HG02943 (cell line): ENCODE measurements at regions not wholly inside any gene's neighbourhood (a gene's known extent, or its start where the extent isn't known, plus 50 kb on each side); places are given as distances from the start of the nearest gene placed in this dataset.

Source experiments
- ATAC-seq: cut with Tn5 transposase; IDR thresholded peaks from one replicate; pipeline ENCODE4 v1.9.1; 2021; ENCODE audit warnings: mild to moderate bottlenecking, low read depth, moderate library complexity; ENCODE audit not compliant: unreplicated experiment

DNA sequence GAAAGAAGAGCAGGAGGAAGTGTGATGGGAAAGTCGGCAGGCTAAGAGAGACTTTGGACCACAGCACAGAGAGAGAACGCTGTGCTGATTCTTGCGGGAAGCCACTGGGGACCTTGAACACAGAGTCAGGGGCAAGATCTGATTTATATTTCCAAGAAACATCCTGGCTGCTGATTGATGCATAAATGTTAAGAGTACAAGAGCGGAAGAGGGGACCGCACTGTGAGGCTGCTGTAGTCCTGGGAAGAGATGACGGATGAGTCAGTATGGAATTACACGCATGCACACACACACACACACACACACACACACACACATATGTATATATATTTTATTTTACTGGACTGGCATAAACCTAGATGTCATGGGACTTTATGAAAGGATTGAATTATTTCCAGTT lies 865.6 kb upstream of the ID2 start:
- ATAC-seq, result no peak

DNA sequence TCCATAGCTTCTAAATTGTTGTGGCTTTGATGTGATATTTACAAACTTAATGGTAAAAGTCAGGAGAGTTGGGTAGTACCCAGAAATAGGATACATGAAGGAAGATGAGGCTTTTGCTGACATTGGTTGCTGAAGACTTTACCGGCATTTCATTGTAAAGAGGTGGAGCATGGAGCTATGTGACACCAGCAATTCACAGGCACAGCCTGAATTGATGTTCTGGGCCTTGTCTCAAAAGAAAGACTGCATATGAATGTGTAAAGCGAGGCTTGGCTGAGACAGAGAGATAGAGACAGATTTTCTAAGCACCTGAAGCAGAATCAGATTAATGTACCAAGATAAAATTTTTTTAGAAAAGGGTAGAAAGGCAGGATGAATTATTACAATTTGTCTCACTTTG lies 864.9 kb upstream of the ID2 start:
- no peak for ATAC-seq

DNA sequence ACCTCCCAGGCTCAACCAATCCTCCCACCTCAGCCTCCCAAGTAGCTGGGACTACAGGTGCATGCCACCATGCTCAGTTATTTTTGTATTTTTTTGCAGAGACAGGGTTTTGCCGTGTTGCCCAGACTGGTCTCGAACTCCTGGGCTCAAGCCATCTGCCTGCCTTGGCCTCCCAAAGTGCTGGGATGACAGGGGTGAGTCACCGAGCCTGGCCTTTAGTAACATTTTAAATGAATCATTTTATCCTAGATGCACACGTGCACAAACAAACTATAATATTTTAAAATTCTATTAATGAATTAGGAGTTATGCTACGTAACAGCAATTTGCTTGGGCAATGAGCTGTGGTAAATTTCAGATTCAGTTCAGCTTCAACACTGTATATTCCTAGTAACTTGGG lies 862.5 kb upstream of the ID2 start:
- no peak for ATAC-seq

DNA sequence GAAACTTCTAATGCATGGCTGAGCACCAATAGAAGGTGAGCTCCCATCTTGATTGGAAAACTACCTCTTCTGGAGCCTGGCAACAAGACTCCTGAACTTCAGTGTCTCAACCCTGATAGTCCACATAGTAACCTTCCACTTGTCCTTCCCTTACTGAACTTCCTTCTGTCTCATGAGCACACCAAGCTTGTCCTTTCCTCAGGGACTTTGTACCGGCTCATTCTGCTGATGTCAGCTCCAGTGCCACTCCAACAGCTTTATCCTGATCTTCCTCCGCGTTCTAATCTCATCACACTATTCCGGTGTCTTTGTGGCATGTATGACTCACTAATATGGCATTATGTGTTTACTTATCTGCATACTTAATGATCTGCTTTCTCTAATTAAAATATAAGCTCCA lies 862.0 kb upstream of the ID2 start:
- no peak for ATAC-seq

DNA sequence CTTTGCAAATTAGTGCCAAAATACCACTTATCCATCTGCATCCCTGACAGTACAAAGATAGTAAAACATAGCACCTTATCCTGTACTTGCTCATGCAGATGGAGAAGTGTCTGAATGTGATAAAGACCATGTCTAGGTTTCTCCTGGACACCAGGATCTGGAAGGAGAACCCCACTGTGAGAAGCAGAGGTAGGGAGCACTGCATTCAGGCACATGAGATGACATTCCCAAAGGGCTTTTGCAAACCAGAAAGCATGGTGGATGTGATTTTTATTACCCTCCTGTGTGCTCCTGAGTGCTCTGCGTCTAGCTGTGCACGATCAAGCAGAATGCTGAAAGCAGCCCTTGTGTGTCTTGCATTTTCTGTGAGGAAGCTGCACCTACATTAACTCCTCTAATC lies 857.6 kb upstream of the ID2 start:
- ATAC-seq, result no peak

DNA sequence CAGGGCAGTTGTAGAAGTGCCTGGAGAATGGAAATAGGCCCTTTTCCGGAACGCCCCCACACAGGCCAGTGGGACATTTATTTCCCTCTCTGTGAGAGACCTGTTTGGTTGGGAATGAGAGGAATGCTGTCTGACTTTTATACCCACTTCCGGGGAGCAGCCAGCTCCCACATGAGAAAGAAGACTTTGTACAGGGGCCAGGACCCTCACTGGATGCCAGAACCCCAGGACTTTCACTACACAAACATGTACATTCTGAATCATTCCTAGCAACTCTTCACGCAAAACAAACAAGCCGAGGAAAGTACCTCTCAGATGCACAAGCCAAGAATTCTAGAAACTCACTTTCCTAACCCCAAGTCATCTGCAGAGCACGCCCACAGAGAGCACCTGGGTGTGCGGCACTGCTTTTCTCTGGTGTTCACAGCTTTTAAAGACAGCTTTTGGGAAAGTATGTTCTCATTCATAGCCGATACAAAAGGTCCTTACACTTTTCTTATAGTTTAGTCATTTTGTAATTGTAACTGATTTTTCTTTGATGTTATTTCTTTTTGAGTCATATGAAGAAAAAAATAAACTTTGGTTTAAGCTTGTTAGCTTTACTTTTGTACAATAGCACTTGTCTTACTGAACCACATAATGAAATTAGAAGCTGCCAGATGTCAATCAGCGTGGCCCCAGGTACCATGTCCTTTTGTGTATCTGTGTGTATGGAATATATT lies 856.1 kb upstream of the ID2 start:
- no peak for ATAC-seq

DNA sequence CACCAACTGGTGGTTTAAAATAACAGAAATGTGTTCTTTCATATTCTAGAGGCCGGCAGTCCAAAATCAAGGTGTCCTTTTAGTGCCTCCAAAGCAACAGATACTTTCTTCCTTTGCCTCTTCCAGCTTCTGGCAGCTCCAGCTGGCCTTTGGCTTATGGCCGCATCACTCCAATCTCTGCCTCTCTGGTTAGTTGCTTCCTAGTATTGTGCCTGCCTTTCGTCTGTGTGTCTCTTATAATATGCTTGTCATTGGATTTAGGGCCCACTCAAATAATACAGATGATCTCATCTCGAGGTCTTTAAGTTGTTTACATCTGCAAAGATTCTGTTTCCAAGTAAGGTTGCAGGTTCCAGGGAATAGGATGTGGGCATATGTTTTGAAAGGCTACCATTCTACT lies 855.2 kb upstream of the ID2 start:
- ATAC-seq, result no peak

DNA sequence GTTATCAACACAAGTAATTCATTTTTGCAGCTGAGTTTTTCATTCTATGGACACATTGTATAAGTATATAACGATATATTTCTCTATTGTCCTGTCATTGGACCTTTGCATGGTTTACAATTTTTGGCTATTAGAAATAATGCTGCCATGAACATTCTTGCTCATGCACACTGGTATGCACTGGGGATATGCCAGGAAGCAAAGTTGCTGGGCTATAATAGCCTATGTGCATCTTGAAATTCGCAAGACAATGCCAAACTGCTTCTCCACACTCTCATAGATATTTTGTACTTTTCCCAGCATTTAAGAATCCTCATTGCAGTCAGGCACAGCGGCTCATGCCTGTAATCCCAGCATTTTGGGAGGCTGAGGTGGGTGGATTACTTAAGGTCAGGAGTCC lies 852.6 kb upstream of the ID2 start:
- ATAC-seq, result no peak

DNA sequence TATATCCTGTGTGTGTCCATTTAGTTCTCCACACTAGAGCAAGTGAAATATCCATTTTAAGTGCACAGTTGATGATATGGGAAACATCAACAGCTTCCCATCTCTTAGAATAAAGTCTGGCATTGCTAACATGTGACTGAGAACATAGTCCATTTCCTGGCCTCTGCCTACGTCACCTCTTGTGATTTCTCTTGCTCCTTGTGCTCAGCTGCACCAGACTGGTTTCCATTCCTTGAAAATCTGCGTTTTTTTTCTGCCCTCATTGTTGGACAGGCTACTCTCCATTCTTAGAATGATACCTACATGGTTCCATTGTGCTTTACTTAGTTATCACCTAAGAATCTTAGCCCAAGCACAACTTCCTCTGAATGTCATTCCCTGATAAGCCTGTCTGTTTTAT lies 851.2 kb upstream of the ID2 start:
- no peak for ATAC-seq

DNA sequence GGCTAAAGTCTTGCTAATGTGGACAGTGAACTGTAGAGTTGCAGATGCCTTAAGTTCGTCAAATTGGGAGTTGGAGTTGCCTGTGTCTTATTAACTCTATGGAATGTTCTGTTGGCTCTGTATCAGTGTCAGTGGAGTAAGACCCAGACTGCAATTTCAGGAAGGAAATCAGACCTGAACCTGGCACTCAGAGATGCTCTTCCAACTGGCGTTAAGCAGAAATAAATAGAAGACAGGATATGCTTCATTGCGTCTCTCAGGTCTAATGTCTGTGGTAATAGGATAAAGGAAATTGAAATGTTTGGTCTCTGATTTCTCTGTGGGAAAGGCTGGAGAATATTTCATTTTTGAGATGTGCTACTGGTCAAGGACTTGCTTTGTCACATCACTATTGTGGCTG lies 846.7 kb upstream of the ID2 start:
- ATAC-seq, result no peak

DNA sequence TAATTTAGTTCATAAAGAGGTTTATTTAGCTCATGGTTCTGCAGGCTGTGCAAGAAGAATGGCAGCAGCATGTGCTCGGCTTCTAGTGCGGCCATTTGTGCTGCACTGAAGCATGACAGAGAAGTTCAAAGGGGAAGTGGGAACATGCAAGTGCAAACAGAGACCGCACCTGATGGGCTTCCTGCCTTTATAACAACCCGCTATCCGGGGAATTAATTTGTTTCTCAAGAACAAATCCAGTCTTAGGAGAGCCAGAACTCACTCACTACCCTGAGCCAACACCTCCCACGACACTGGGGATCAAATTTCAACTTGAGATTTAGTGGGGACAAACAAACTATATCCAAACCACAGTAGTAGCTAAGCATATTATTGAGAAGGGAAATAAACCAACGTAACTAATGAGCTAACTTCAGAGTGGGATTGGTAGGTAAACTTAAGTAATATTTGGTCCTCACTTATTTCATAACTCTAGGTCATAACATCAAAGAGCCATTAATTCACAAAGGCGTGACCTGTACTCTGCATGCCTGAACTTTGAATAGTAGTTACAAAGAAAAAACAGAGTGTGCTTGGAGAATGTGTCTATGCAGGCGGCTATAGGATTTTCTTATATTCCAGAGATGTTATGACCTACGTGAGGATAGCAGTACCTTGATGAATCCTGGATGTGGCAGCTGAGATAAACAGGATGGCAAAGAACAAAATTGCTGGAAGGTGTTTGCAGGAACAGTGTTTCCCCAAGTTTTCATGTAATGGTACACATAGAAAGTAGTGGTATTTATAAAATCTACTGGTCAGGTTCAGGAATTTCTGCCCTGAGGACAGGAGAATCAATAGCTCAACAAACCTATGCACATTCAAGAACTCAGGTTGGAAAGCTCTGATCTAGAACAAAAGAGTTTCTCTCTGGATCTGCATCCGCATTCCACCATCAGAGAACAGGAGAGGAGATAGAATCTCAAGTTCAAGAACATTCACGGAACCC lies 845.9 kb upstream of the ID2 start:
- no peak for ATAC-seq

DNA sequence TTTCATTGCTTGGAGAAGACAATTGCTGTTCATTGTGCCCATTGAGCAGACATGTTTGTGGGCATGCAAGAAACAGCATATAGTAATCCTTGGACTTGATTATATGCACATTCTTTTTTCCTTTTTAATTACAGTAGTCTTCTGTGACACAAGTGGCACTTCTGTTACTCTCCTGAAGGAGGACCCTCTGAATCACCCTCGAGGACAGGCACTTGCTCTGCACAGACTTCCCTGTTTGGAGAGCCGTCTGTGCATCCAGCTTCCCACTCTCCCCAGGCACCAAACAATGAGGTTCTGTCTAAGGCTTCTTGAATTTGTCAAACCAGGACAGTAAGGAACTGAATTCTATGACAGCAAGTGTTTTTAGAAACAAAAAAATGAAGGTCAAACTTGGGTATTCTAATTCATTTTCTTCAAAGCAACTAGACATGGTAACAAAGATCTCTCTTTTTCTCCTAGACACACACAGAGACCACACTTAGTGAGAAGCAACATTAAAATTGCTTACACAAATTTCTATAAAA lies 844.6 kb upstream of the ID2 start:
- no peak for ATAC-seq

DNA sequence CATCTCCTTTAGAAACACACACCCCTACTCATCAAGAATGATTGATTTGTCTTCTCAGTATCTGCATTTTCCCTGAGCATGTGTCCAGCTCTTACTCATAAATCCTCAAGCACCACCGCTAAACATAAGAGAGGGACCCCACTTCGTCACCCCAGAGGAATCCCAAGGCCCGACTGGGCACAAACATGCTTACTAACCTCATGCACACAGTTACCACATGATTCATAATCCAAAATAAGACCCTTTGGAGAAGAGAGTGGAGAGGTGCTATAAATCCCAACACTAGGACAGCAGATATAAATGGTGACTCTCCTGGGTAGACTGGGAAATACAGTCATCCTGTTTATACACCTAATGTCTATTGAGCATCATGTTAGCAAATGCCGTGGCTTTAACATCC lies 843.2 kb upstream of the ID2 start:
- no peak for ATAC-seq

DNA sequence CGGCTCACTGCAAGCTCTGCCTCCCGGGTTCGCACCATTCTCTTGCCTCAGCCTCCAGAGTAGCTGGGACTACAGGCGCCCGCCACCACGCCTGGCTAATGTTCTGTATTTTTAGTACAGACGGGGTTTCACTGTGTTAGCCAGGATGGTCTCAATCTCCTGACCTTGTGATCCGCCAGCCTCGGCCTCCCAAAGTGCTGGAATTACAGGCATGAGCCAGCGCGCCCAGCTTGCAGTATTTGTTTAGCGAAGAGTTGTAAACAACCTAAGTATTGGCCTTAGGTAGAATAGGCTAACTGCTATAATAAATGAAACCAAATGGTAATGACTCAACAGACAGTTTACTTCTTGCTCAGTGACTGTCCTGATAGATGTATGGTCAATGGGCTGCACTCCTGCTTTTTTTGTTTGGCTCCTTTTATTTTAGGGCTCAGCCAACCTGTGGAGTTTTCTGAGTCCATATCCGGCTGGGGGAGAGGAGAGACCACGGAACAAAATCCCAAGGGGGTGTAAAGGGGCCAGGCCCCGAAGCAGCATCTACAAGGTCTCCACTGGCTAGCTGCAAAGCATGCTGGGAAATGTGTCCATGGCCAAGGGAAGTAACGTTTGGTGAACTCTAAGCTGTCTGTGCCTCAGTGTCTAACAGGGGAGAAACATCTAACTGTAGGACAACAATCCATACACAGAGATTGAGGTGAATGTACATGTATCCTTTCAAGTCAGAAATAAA lies 841.0 kb upstream of the ID2 start:
- ATAC-seq, result no peak

DNA sequence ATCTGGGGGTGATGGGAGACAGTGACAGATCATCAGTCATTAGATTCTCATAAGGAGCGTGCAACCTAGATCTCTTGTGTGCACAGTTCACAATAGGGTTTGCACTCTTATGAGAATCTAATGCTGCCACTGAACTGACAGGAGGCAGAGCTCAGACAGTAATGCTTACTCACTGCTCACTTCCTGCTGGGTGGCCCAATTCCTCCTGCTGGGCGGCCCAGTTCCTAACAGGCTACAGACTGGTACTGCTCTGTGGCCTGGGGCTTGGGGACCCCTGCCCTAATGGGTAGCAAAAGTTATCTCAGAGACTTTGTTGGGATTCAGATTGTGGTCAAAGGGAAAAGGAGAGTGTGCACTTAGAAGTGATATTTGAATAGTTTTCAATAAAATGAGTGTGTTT lies 840.1 kb upstream of the ID2 start:
- no peak for ATAC-seq

DNA sequence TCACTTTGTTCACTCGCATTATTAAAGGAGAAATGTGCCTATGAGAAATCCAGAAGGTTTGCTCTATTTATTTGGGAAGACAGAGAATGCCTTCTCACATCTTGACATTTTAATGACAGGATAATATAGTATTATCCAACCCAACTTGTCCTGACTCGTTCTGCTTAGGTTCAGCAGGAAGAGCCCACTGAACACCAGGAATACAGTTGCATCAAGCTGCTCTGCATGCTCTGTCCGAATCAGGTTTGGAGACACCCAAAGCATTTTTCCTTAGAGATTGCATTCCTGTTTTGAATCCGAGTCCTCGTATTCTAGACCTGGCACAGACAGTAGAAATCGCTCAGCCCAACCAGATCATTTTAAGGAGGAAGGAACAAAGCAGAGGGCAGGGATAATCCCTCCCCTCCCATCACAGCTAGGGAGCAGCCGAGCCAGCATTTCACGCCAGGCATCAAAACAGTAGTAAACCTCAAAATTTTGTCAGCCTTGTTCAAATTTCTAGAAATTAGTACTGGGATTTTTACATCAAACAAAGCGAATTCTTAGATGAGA lies 837.4 kb upstream of the ID2 start:
- ATAC-seq, result no peak

DNA sequence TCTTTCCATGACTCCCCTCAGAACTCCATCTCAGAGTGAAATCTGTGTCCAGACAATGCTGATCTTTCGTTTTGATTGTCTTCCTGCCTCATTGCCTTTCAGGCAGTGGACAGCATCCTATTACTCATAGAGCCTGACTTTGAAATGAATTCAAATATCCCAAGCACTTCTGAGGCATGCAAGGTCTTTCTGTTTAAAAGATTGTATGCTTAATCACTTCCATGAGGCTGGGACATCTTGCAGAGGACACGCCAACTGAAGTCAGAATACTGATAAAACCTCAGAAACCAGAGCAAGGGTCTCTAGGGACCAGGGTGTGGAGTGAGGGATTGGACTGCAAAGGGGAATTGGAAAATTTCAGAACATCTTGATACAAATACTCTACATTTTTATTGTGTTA lies 836.5 kb upstream of the ID2 start:
- ATAC-seq, result no peak

DNA sequence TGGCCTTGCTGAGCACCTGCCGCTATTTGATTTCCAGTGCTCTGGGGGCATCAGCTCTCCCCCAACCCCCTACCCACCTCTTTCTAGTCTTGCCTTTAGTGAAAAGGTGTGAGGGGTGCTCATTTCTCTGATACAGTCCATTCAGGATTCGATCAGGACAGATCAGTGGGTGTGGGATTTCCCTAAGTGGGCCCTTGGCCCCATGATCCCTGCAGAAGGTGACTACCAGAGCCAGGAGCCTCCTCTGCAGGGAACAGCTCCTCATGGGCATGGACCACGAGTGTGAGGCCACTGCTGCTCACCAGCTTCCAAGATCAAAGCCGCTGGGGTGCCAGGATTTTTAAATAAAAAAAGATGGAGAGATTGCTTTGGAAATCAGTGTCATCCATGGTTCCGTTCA lies 835.2 kb upstream of the ID2 start:
- ATAC-seq, result no peak

DNA sequence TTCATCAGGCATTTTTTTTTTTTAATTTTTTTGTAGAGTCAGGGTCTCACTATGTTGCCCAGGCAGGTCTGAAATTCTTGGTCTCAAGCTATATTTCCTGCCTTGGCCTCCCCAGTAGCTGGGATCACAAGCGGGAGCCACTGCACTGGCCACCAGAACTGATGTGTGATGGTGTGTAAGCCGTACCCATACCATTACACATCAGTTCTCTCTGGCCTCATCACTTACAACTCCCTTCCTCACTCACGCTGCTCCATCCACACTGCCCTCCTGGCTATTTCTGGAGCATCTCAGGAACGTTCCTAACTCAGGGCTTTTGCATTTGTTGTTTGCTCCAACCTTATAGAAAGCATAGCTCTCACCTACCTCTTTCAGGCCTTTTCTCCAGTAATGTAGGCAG lies 834.5 kb upstream of the ID2 start:
- ATAC-seq, result no peak

DNA sequence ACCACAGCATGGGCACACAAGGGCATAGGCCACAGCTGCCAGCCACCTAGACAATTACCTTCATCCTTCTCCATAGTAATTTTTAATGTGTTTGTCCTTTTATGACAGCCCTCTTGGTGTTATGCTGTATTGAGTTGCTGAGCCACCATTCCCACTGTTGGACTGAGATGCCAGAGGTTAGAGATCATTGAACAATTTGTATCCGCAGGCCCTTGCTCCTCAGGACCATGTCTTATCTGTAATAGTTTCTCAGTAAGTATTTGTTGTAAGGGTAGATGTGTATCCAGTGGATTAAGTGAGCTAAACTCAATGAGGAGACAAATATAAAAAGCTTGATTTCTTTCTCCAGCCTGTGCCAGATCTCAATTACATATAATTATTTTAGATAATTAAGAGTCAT lies 832.8 kb upstream of the ID2 start:
- no peak for ATAC-seq

DNA sequence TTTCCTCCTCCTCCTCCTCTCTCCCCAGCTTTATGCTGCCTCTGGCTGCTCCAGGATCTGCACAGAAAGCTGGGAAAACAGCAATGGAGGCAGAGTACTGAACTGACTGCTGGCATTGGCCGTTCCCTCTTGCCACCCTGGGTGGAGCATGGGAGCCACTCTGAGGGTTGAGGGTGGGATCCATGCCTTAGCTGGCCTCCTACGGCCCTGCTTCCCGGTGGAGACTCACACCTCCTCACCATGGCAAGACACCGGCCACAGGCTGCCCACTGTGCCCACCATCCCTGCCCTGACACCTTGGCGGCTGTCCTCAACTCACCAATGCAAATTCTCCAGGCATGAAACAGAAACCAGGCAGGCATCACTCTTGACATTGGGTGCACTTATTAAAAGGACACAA lies 832.3 kb upstream of the ID2 start:
- no peak for ATAC-seq
